ENCODE measurements at regions not wholly inside any gene's neighbourhood (a gene's known extent, or its start where the extent isn't known, plus 50 kb on each side); places are given as distances from the start of the nearest gene placed in this dataset.

- H3K36me3 ChIP-seq (ENCODE audit: control insufficient read depth, insufficient read depth, low read length), result no peaks in the 10 kb centered on the region
- no peak for DNase-seq (ENCODE audit: low read depth)
- no peaks in the 10 kb centered on the region for H3K27me3 ChIP-seq (ENCODE audit: control insufficient read depth, insufficient read depth, low read length)
- no peak overlapping the region for H3K4me3 ChIP-seq (ENCODE audit: low read depth, low read length)
- no peak for TF ChIP-seq CTCF (IDR thresholded peaks at IDR 0.05; ENCODE audit: insufficient read depth, low read length, poor library complexity, severe bottlenecking)
Measured at GRCh38 chr12:91982946-91983345, 162.7 kb downstream of the BTG1 start.

DNA sequence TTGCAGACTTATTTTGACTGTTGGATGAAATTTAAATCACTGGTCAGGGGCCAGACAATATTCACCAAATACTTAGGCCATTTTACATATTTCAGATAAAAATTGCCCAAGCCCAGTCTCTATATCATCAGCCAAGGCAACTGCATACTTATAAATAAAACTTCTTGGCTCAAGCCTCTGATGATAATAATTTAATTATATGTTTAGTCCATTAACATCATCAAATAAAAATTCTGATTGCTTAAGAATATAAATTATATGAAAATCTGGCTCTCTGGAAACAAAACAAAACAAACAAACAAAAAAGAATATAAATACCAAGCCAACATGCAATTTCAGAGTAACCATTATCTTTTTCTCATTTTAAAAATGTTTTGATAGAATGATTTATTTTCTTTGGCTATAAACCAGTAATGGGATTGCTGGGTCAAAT lies 165.2 kb downstream of the BTG1 start:
- no peaks in the 10 kb centered on the region for H3K36me3 ChIP-seq (ENCODE audit: control insufficient read depth, insufficient read depth, low read length)
- H3K27me3 ChIP-seq (ENCODE audit: control insufficient read depth, insufficient read depth, low read length), result no peaks in the 10 kb centered on the region
- no peak overlapping the region for H3K4me3 ChIP-seq (ENCODE audit: low read depth, low read length)
- TF ChIP-seq CTCF (IDR thresholded peaks at IDR 0.05; ENCODE audit: insufficient read depth, low read length, poor library complexity, severe bottlenecking), result no peak
- no peak for DNase-seq (ENCODE audit: low read depth)

- no peak for DNase-seq (ENCODE audit: low read depth)
- no peak for TF ChIP-seq CTCF (IDR thresholded peaks at IDR 0.05; ENCODE audit: insufficient read depth, low read length, poor library complexity, severe bottlenecking)
- no peaks in the 10 kb centered on the region for H3K27me3 ChIP-seq (ENCODE audit: control insufficient read depth, insufficient read depth, low read length)
- H3K36me3 ChIP-seq (ENCODE audit: control insufficient read depth, insufficient read depth, low read length), result no peaks in the 10 kb centered on the region
- H3K4me3 ChIP-seq (ENCODE audit: low read depth, low read length), result no peak overlapping the region
Measured at GRCh38 chr12:91978143-91978542, 167.5 kb downstream of the BTG1 start.

DNA sequence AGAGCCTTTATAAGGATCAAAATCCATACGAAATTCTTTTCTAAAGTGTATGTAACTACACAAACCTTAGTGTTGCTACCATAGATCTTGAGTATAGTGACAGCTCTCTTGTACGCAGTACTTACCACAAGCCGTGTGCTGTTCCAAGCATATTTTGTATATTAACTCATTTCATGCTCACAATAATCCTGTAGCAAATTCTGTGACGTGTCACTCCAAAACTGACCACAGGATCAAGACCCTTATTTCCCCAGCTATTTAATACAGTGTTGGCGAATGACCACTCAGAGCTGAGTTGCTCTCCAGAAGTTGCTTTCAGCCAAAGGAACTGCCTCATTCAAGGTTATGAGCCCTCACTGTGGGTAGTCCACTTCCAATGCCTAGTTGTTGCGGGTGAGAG lies 169.8 kb downstream of the BTG1 start:
- Histone ChIP-seq H3K36me3 (ENCODE audit: control insufficient read depth, insufficient read depth, low read length) (no peaks in the 10 kb centered on the region), H3K27me3 (ENCODE audit: control insufficient read depth, insufficient read depth, low read length) (no peaks in the 10 kb centered on the region), H3K4me3 (ENCODE audit: low read depth, low read length) (no peak overlapping the region)
- no peak for TF ChIP-seq CTCF (IDR thresholded peaks at IDR 0.05; ENCODE audit: insufficient read depth, low read length, poor library complexity, severe bottlenecking)
- no peak for DNase-seq (ENCODE audit: low read depth)

DNA sequence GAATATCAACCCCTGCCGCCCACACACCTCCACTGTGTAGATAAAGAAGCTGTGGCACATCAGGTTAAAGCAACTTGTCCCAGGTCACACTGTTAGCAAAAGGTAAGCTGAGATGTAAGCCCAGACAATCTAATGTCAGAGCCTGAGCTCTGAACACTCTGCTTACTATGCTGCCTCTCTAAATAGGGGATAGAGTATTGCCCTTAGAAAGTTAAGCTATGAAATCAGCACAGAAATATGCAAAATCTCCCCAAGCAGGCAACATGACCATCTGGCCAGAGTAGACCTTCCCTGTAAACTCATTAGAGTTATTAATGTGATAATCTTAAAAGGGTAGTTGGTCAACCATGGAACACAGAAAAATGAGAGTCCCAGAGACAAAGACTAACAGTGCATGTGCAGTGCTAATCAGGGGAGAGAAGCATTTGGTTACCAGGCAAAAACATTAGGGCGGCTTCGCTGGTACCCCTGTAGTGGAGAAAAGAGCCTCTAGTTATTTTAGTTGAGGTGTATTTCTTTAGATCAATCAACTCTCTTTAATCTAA lies 171.0 kb downstream of the BTG1 start:
- Histone ChIP-seq H3K4me3 (ENCODE audit: low read depth, low read length) (no peak overlapping the region), H3K27me3 (ENCODE audit: control insufficient read depth, insufficient read depth, low read length) (no peaks in the 10 kb centered on the region), H3K36me3 (ENCODE audit: control insufficient read depth, insufficient read depth, low read length) (no peaks in the 10 kb centered on the region)
- DNase-seq (ENCODE audit: low read depth), result no peak
- no peak for TF ChIP-seq CTCF (IDR thresholded peaks at IDR 0.05; ENCODE audit: insufficient read depth, low read length, poor library complexity, severe bottlenecking)

DNA sequence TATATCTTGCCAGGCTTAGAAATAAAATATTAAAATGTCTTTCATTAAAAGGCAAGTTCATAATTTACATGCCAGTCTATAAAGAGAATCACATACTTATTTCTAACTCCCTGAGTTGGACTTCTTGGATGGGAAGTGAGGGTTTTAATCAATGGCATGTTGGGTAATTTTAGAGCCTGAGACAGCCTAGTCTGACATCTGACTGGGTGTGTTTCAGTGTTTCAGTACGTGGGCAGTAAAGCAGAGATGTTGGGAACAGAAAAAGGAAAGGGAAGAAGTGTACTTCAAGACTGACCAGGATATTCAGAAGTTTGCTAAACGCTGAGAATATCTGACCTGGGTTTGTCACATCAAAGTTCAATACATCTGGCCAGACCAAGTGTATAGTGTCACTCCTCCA lies 171.8 kb downstream of the BTG1 start:
- TF ChIP-seq CTCF (IDR thresholded peaks at IDR 0.05; ENCODE audit: insufficient read depth, low read length, poor library complexity, severe bottlenecking), result no peak
- no peaks in the 10 kb centered on the region for H3K27me3 ChIP-seq (ENCODE audit: control insufficient read depth, insufficient read depth, low read length)
- H3K4me3 ChIP-seq (ENCODE audit: low read depth, low read length), result no peak overlapping the region
- no peaks in the 10 kb centered on the region for H3K36me3 ChIP-seq (ENCODE audit: control insufficient read depth, insufficient read depth, low read length)
- DNase-seq (ENCODE audit: low read depth), result no peak
